Uterus (tissue), 2 donors: ENCODE measurements at regions not wholly inside any gene's neighbourhood (a gene's known extent, or its start where the extent isn't known, plus 50 kb on each side); places are given as distances from the start of the nearest gene placed in this dataset.

Experiments
- CTCF ChIP-seq, 4 experiments: fragments of 200-600 bp in 2 of 4; fragments of 450-650 bp in 2 of 4; sonication (generic) in 2 of 4; IDR thresholded peaks; one replicate each; pipeline ENCODE4 v1.5.1; 2016 to 2019; ENCODE audit warnings: antibody characterized with exemption in 4 of 4, mild to moderate bottlenecking in 2 of 4, moderate library complexity in 1 of 4
- POLR2A ChIP-seq, 2 donors: fragments of 450-650 bp; IDR thresholded peaks; one replicate each; pipeline ENCODE4 v1.6.1; 2016; ENCODE audit warnings: antibody characterized with exemption in 2 of 2, mild to moderate bottlenecking in 1 of 2, moderate library complexity in 1 of 2

GRCh38 chr7:68936471-68937035, 661.7 kb upstream of the AUTS2 start:
- TF ChIP-seq POLR2A (IDR thresholded peaks at IDR 0.05), result no peak
- TF ChIP-seq CTCF (IDR thresholded peaks at IDR 0.05), result no peak
